GM19025 (cell line): ENCODE measurements at regions not wholly inside any gene's neighbourhood (a gene's known extent, or its start where the extent isn't known, plus 50 kb on each side); places are given as distances from the start of the nearest gene placed in this dataset.
"Not testable (repeated sequence)": the region's sequence is repeated elsewhere in the genome, so short reads cannot be mapped to it uniquely, and the experiment has no call there.

Source experiments
- ATAC-seq: cut with Tn5 transposase; IDR thresholded peaks from one replicate; pipeline ENCODE4 v1.9.1; 2021; ENCODE audit warnings: mild to moderate bottlenecking, low read depth, moderate library complexity; ENCODE audit not compliant: unreplicated experiment

DNA sequence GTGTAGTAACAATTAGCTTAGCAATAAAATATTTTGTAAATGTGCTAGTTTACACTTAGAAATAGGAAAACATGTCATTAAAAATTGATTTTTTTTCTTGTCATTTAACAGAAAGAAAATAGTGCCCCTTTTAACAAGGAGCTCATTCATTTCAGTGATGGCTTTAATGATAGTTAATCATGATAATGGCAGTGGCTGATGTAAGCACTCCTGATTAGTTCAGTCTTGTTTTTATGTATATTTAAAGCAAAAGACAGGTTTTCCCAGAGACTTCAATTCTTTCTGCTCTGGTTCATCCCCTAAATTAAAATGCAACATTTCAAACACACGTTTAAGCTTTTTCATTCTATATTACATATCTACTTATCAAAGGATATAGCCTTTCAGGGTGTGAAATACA lies 1039.5 kb upstream of the PCDH7 start:
- no peak for ATAC-seq

DNA sequence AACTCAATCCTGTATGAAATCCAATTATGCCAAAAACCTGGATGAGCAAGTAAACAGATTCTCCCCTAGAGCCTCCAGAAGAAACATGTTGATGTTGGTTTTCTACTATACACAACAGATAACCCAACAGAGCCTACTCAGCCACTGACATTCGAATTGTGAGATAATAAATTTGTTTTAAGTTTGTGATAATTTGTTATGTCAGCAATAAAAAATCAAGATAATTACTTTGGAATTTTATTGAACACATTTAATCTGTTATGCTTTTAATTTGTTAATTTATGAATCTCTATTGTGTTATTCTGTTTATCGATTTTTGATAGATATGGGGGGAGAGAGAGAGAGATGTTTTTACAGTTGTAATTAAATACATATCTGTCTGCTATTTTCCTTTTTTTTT lies 1016.1 kb upstream of the PCDH7 start:
- no peak for ATAC-seq

DNA sequence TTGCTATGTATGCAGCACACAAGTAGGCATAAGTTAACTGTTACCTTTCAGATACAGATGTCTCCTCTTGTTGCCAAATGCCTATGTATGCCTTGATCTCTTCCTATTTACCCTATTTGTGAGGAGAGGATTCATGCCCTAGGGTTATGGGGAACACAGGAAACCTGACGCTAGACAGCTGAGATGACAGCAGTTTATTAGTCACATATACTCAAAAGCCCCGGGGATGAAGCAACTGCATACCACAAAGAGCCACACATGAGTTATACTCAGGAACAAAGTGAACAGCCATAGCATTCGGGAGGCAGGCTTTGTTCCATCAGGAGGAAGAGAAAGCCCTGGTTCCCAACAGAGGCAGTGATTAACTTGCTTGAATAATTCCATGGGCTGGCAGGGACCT lies 1011.7 kb upstream of the PCDH7 start:
- ATAC-seq: no peak

GRCh38 chr4:29710519-29710918 lies 1009.6 kb upstream of the PCDH7 start:
- ATAC-seq: no peak

DNA sequence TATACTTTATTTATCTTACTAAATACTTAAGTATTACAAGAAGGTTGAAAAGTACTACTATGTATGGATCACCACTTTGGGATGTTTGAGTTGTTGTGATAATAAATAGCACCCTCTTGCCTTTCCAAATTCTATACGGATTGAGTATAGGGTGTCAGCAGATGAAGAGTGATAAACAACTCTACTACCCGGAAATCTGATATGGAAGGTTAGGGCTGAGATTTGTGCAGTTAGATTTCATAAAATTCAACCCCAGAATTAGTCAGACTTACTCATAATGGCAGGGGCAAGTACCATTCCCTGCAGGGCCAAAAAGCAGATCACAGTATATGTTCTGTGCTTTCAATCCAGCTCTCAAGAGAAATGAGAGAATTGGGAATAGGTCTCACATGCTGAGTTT lies 1008.9 kb upstream of the PCDH7 start:
- no peak for ATAC-seq

- ATAC-seq: no peak
Observed at GRCh38 chr4:29717287-29718057, 1002.7 kb upstream of the PCDH7 start.

DNA sequence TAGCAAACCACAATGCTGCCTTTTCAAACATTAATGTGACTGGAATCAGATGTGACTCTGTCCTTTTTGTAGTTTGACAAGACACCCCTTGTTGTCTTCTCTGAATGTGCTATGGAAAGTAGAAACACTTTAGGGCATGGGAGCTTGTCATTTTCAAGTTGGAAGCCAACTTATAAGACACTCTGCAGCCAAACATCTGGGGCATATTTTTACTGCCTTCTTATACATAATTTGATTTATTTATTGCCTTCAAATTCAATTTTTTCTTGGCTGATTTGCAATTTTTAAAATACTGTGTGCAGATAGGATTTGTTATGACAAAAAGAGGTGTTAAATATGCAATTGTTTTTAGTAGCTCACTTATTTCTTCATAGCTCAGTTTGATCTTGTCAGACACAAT lies 1002.0 kb upstream of the PCDH7 start:
- no peak for ATAC-seq

DNA sequence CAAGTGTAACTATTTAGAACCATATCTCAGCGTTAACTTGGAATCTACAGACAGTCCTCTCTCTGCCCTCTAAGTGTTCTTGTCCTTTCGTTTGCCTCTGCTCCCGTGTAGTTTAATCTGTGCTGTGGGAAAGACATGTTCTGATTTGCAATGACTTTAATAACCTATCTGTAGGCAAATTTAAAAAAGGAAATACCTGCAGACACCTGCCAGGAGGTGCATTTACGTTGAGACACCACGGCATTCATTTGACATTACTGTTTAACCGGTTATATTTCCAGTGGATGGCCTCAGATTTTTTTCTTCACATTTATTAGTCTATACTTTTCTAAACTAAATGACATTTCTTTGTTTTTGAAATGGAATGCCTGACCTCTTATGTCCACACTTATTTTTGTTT lies 997.9 kb upstream of the PCDH7 start:
- no peak for ATAC-seq

DNA sequence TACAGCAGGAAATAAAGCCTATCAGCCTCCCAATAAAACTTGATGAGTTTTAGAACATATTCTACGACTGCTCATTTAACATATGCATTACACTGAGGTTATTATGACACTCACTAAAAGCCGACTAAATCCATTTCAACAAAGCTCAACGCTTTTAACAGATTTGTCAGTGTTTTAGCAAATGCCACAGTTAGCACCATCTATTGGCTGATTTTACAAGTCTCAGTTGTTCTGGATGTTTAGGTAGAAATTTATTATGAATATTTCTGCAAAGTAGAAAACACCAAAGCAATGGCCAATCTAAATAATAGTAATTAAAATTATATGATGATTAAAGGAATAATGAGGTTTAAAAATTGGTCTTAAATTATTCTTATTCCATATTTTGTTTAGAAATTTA lies 993.2 kb upstream of the PCDH7 start:
- ATAC-seq: no peak

DNA sequence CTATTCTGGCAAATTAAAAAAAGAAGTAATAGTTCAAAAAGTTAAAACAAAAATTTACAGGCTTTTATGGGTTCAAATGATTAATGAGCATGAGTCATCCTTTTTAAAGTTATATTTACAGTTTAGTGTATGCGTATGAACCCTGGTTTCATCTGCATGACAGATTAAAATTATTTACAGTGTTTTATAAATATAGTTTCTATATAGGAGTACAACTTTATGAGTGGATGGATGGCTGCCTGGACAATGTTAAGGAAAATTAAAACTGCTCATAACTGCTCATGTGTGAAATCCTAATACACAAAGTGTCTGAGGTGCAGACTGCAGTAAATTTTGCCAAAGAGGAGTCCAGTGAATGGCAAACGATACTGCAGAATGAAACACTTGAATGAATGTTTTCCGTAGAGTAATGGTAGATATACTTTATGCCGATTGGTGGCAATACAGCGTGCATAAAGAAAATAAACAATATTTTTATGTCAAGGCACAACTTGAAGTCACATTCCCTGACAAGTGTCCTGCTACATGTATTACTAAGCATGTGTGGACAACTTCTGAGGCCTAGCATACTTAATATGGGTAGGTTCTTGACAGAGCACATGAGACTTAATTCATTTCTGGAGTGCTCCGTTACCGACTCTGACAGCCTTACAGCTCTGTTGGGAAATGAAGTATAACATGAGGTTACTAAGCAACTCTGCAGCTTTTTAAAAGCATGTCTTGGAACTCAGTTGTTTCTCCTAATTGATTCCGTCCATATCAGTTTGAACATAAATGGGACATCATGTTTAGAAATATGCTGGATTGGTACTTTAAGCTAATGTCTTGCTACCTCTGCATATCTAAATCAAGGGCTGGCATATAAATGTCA lies 985.6 kb upstream of the PCDH7 start:
- ATAC-seq: no peak

GRCh38 chr4:29756966-29757365 lies 963.2 kb upstream of the PCDH7 start:
- ATAC-seq: no peak

DNA sequence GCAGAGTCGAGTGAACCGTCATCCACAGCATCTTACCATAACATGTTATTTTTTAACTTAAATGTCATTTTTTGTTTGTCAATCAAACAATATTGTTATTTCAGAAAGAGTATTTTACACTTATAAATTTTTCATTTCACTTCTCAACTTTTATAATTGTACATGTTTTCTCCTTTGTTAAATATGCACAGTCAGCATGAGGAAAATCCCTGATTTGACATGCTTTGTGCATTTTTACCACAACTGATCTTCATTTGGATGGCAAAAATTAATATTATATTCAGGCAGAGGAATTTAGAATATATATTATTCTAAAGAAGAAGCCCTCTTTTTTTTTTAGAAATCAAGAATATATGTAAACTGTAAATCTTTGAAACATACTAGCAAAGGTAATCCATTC lies 958.0 kb upstream of the PCDH7 start:
- no peak for ATAC-seq

DNA sequence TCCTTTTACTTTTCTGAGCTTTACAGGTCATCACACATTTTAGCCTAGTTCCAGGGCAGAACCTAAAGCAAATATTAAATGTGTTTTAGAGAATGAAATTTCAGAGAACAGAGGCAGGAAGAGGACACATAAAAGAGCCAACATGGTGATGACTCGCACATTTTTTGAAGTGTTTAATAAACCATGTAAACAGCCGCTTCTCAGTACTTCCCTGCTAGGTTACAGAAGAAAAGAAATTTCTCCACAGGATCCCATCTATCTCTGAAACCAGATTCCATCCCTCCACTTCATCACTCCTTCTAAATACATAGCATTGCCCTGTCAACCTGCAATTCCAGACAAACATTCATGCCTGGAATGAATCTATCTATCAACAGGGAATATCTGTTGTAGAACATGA lies 949.5 kb upstream of the PCDH7 start:
- no peak for ATAC-seq

- ATAC-seq: not testable (repeated sequence)
Observed at GRCh38 chr4:29788123-29788522, 932.0 kb upstream of the PCDH7 start.

GRCh38 chr4:29805245-29805644 lies 914.9 kb upstream of the PCDH7 start:
- ATAC-seq: no peak

GRCh38 chr4:29805916-29806480 lies 914.2 kb upstream of the PCDH7 start:
- no peak for ATAC-seq

DNA sequence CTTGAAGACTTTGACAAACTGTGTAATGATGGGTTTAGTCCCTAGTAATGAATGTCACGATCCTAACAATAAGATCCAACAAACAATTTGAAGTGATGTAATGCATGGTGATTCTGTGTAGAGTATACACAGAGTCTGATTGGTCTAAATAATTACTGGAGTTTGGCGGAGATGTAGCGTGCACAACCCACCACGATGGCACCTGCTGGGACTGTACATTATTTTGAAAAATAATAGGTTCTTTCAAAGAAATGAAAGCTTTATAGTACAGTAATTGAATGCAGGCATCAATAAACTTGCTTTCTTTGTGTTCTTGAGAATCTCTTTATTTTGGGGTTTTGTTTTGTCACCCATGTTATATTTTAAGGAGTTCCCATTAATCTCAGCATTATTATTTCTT lies 902.2 kb upstream of the PCDH7 start:
- no peak for ATAC-seq

GRCh38 chr4:29829067-29829466 lies 891.1 kb upstream of the PCDH7 start:
- no peak for ATAC-seq

GRCh38 chr4:29852537-29852936 lies 867.6 kb upstream of the PCDH7 start:
- no peak for ATAC-seq

DNA sequence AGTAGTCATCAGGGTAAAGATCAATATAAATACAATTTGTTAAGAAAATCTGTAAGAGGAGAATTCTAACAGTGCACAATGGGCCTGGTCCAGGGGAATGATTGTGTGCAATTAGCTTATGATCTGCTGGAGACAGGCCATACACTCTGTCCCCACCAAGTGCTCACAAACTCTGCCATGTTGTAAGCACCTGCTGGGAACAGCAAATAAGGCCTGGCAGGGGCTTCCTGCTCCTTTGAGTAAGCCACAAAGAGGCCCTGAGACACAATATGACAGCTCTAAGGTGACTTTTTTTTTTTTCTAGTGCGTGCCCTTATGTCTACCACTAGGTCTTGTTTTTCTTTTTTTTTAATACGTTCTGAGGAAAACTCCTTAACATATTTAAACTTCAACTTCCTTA lies 866.3 kb upstream of the PCDH7 start:
- ATAC-seq: no peak

- no peak for ATAC-seq
Observed at GRCh38 chr4:29861307-29861706, 858.9 kb upstream of the PCDH7 start.

DNA sequence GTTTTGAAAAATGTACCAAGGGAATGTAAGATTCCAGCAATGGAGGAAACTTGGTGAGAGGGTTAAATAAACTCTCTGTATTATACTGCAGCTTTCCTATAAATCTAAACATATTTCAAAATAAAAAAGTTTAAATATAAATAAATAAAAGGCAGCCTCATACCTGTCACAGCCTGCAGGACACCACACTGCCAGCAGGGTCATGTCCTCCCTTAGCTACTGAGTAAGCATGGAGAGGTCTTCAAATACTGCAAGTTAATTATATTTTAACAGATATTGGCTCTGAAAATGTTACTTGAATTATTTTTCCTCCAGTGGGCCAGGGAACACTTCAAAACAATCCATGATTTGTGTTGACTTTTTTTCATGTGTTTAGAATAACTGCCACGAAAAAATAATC lies 852.8 kb upstream of the PCDH7 start:
- ATAC-seq: no peak
